Thoracic aorta (tissue), 2 donors: ENCODE measurements at regions not wholly inside any gene's neighbourhood (a gene's known extent, or its start where the extent isn't known, plus 50 kb on each side); places are given as distances from the start of the nearest gene placed in this dataset.

Experiments
- ATAC-seq: fragments of 150-250 bp; one replicate; pipeline ENCODE4 v1.8.0; 2017; ENCODE audit warnings: low read depth; ENCODE audit not compliant: insufficient number of reproducible peaks, low FRiP score
- DNase-seq: peaks from one replicate; pipeline ENCODE4 v3.0.0-alpha.2; 2020; ENCODE audit warnings: low spot score
- H3K27ac ChIP-seq, 2 donors: fragments of 200-600 bp; sonication (generic); 1 replicate in 1 of 2; 2 replicates in 1 of 2; pipeline ENCODE4 v1.5.1; 2016; ENCODE audit warnings: mild to moderate bottlenecking in 2 of 2, moderate library complexity in 2 of 2
- H3K27me3 ChIP-seq: fragments of 200-600 bp; sonication (generic); replicated peaks from 2 replicates; pipeline ENCODE4 v1.6.0; 2016; ENCODE audit warnings: mild to moderate bottlenecking; ENCODE audit not compliant: insufficient read depth
- H3K36me3 ChIP-seq: fragments of 200-600 bp; sonication (generic); one replicate; pipeline ENCODE4 v1.5.1; 2016
- H3K4me1 ChIP-seq, 2 donors: fragments of 200-600 bp; sonication (generic); 1 replicate in 1 of 2; 2 replicates in 1 of 2; pipeline versions ENCODE4 v1.5.1 to v1.6.0; 2016; ENCODE audit warnings: low read depth in 2 of 2, mild to moderate bottlenecking in 1 of 2; ENCODE audit not compliant: control insufficient read depth in 1 of 2
- H3K4me3 ChIP-seq: fragments of 200-600 bp; sonication (generic); 2 replicates; pipeline ENCODE4 v1.5.1; 2016; ENCODE audit warnings: mild to moderate bottlenecking
- H3K9me3 ChIP-seq: fragments of 200-600 bp; sonication (generic); 2 replicates; pipeline ENCODE4 v1.5.1; 2016
- TF ChIP-seq, protein P1 (sequence below): fragments of 200-600 bp; sonication (generic); IDR thresholded peaks from one replicate; pipeline ENCODE4 v1.5.1; 2019; ENCODE audit warnings: antibody characterized with exemption

DNA sequence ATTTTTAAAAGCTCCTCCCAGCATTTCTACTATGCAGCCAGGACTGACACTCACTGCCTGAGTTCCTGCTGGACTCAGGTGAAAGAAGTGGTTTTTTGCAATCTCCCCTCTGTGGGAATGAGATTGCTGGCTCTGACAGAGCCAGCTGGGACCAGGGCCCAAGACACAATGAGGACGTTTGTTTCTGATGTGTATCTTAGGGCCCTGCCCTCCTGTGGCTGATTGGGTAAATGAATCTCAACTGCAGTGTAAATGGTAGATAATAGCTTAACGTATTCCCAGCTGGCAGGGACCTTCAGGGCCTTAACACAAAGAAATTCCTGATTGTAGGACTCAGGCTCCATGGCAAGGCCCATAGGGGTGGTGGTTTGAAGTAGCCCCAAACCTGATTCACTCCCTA lies 85.8 kb upstream of the PRPS1 start:
- H3K36me3 ChIP-seq: no peaks in the 10 kb centered on the region
- no peaks in the 10 kb centered on the region for H3K4me1 ChIP-seq
- DNase-seq: no peak
- no peak overlapping the region for H3K27ac ChIP-seq
- H3K9me3 ChIP-seq: no peaks in the 10 kb centered on the region
- no peak overlapping the region for H3K4me3 ChIP-seq
- H3K27me3 ChIP-seq: no peaks in the 10 kb centered on the region
- ATAC-seq: no peak
- TF ChIP-seq, protein P1, sequence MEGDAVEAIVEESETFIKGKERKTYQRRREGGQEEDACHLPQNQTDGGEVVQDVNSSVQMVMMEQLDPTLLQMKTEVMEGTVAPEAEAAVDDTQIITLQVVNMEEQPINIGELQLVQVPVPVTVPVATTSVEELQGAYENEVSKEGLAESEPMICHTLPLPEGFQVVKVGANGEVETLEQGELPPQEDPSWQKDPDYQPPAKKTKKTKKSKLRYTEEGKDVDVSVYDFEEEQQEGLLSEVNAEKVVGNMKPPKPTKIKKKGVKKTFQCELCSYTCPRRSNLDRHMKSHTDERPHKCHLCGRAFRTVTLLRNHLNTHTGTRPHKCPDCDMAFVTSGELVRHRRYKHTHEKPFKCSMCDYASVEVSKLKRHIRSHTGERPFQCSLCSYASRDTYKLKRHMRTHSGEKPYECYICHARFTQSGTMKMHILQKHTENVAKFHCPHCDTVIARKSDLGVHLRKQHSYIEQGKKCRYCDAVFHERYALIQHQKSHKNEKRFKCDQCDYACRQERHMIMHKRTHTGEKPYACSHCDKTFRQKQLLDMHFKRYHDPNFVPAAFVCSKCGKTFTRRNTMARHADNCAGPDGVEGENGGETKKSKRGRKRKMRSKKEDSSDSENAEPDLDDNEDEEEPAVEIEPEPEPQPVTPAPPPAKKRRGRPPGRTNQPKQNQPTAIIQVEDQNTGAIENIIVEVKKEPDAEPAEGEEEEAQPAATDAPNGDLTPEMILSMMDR: no peak

DNA sequence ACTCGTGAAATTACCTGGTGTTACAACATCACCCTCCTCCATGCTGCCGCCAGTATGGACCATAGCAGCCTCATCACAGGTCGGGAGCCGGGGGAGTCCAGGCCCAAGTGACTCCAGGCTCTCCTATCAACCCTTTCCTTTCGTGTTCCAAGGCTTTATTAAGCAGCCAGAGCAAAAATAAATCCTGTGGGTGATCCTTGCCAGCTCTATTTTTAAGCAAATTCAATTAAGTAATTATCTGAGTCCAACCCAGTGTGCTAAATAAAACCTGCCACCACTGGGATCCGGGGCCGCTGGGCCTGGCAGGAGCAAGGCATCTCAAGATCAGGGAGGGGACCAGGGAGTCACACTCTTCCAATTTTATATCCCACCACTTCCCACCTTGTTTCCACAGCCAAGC lies 80.7 kb upstream of the PRPS1 start:
- no peak overlapping the region for H3K4me3 ChIP-seq
- H3K9me3 ChIP-seq: no peaks in the 10 kb centered on the region
- no peaks in the 10 kb centered on the region for H3K27me3 ChIP-seq
- no peaks in the 10 kb centered on the region for H3K36me3 ChIP-seq
- no peak overlapping the region for H3K27ac ChIP-seq
- ATAC-seq (no peak), DNase-seq (no peak)
- H3K4me1 ChIP-seq: no peaks in the 10 kb centered on the region
- TF ChIP-seq, protein P1: no peak

DNA sequence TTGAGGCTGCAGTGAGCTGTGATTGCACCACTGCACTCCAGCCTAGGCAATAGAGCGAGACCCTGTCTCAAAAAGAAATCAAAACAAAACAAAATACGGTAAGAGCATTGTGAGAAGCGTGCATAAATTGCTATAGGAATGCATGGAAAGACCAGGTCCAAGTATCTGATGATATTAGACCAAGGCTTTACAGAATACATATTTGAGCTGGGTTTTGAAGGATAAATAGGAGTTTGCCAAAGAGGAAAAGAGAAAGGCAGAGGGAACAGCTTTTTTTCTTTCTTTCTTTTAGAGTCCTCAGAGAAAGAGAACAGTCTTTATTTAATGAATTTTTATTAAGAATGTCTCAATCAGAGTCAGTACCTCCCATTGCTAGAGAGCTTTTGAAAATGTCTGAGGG lies 79.5 kb upstream of the PRPS1 start:
- Histone ChIP-seq H3K27me3 (no peaks in the 10 kb centered on the region), H3K27ac (no peak overlapping the region), H3K9me3 (no peaks in the 10 kb centered on the region), H3K36me3 (no peaks in the 10 kb centered on the region), H3K4me3 (no peak overlapping the region), H3K4me1 (no peaks in the 10 kb centered on the region)
- DNase-seq: no peak
- TF ChIP-seq, protein P1: no peak
- ATAC-seq: no peak

DNA sequence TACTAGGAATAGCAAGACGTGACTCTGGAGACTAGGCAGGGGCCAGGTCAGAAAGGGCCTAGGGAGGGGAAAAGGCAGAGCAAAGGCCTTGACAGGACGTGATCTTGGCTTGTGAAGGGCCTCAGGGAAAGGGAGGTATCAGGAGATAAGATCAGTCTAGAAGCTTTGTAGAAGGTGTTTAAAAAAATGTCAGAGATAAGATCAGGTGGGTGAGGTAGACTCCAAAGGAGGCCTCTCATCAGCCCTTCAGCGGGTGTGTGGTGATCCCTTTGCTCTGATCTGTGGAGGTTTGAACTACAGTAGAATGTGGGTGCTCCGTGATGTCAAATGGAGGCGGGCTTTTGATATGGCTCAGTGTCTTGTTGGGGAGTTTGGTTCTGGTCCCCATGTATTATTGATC lies 78.8 kb upstream of the PRPS1 start:
- no peaks in the 10 kb centered on the region for H3K27me3 ChIP-seq
- DNase-seq (no peak), ATAC-seq (no peak)
- TF ChIP-seq, protein P1: no peak
- no peak overlapping the region for H3K27ac ChIP-seq
- H3K36me3 ChIP-seq: no peaks in the 10 kb centered on the region
- H3K4me3 ChIP-seq: no peak overlapping the region
- no peaks in the 10 kb centered on the region for H3K4me1 ChIP-seq
- no peaks in the 10 kb centered on the region for H3K9me3 ChIP-seq

DNA sequence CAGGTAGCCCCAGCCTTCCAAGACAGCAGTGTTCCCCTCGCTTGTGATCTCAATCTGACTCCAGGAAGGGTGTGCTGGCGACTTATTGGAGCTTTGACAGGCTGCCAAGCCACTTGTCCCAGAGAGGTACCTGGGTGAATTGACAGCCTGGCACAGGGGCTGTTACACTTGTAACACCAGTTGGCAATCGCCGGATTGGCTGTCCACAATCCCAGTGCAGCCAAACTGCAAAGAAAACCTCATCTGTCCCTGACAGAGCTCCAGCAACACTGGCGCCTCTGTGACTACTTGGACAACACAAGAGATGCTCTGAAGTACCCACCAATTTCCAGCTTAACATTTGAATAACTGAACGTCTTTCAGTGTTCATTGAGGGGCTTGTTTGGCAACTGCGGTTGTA lies 76.8 kb upstream of the PRPS1 start:
- TF ChIP-seq, protein P1: no peak
- no peaks in the 10 kb centered on the region for H3K36me3 ChIP-seq
- no peaks in the 10 kb centered on the region for H3K27me3 ChIP-seq
- DNase-seq (no peak), ATAC-seq (no peak)
- H3K4me1 ChIP-seq: no peaks in the 10 kb centered on the region
- H3K9me3 ChIP-seq: no peaks in the 10 kb centered on the region
- H3K4me3 ChIP-seq: no peak overlapping the region
- no peak overlapping the region for H3K27ac ChIP-seq
